Renal cortex interstitium (tissue), 11 donors: ENCODE measurements at regions not wholly inside any gene's neighbourhood (a gene's known extent, or its start where the extent isn't known, plus 50 kb on each side); places are given as distances from the start of the nearest gene placed in this dataset.
A peak's percentile ranks its signal among the peaks of the same experiment; 100 is the strongest.
"Not testable (repeated sequence)": the region's sequence is repeated elsewhere in the genome, so short reads cannot be mapped to it uniquely, and the experiment has no call there.

ENCODE experiments used
- DNase-seq, 11 donors: peaks; one replicate each; pipeline ENCODE4 v3.0.0-alpha.2; 2013; ENCODE audit warnings: low read depth in 9 of 11, low spot score in 4 of 11; ENCODE audit errors: extremely low read depth in 1 of 11

DNA sequence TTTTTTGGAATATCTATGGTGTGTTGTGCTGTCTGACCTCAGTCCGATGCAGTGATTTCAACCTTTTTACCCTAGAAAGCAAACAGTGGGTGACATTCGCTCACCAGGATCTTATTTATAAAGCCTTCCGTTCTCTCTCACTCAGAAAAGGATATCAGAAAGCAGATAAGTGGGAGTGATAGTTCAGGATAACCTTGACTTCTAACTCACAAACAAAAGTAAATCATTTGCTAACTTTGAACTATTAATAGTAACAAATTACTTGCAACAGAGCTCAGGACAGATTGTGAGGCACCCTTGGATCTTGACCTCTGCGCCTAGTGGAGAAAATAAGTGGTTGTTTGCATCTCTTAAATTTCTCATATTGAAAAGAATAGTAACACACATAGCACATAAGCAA is 637.1 kb upstream of the CITED2 start:
- peak in 3 of 11 donors; percentile 11 to 25 (median 23) for DNase-seq

DNA sequence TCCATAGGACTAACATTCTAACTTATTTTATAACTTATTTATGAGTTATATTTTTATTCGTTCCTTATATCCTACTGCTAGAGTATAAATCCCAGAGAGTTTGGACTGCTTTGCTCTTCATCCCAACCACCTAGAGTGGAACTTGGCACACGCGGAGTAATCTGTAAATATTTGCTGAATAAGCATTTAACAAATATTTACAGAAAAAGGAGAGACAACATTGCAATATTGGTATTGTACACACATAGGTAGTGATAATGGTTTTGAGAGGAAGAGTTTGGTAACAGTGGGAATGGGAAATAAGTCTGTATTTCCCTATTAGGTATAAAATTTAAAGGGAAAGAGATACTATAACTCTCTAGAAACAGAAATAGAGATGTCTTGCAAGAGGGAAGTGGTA is 634.8 kb upstream of the CITED2 start:
- no peak for DNase-seq

- DNase-seq, result no peak
Measured at GRCh38 chr6:140007525-140007924, 633.1 kb upstream of the CITED2 start.

DNA sequence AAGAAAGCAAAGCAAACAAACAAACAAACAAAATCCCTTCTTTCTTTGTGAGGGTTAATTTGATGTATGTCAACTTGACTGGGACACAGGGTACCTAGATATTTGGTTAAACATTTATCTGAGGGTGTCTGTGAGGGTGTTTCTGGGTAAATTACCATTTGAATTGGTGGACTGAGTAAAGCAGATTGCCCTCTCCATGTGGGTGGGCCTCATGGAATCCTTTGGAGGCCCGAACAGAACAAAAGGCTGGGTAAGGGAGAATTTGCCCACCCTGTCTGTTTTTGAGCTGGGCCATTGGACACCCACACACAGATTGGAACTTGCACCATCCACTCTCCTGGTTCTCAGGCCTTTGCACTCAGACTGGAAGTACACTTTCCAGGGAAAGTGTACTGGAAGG is 628.8 kb upstream of the CITED2 start:
- no peak for DNase-seq

DNA sequence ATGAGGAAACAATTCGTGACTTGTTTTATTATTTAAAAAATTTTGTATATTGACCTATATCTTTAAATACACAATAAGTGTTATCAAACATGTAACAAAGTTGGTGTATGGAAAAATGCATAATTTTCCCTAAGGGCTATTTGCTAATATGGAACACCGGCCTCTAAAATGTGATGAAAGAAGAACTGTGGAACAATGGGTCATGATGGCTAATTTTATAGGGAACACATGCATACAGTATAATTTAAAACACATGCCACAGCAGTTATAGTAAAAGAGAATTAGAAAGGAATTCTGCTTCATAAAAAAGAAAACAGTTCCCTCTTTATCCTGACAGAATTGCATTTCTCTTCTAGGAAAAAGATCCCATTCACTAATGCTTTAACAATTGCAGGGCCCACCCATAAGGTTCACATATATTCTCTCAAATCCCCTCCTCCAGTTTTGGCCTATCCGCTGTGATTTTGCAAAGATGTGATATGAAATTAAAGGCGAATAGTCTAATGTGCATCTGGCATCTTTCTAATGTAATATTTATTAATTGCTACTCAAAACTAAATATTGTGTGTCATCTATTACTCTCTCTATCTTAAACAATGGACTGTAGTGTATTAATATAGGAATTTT is 628.1 kb upstream of the CITED2 start:
- no peak for DNase-seq

DNA sequence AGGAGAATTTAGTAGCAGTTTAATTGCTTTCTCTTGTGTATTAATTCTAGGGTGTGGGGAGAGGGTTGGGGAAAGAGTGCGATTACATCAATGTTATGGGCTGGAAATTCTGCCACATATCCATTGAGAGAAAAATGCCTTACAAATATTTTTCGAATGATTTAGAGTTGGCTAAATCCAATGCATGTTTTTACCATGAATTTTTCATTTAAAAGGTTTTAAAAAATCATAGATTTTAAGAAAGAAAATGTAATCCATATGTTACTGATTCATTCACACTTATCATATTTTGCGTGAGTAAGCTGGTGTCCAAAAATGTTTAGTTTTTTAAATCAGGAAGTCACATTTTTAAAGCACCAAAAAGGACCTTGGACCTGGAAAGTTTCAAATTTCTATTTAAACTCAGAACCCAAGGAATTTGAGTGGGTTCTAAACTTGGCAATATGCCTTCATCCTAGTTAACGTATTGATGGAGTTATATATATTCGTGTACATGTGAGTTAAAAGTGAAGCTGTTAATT is 627.4 kb upstream of the CITED2 start:
- no peak for DNase-seq

DNA sequence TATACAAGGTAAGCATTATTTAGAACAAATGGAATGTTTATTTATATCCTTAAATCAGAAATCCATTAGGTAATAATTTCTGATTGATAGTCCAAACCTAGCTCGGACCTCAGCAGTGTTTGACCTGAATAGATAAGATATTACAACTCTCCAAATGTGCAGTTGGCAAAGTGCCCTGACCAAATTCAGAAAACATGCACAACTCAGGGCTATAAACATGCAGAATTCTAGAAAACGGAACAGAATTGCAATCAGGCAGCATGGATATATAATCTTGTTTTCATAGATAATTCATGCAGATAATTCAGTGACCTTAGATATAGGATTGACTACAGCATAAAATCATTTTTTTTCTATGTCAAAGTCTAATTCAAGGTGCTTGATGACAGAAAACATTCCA is 626.6 kb upstream of the CITED2 start:
- no peak for DNase-seq

GRCh38 chr6:139999661-140000060 is 625.2 kb upstream of the CITED2 start:
- not testable (repeated sequence) for DNase-seq

DNA sequence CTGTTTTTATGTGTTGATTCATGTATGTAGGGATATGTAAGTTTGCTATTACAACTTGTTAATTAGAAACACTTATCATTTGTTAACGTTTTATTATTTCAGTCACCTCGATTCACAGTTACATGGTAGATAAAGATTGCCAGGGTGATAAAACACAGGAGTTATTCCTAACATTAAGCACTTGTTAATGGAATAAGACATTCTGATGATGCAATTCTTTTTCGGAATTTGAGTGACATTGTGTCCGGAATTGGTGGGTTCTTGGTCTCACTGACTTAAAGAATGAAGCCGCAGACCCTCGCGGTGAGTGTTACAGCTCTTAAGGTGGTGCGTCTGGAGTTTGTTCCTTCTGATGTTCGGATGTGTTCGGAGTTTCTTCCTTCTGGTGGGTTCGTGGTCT is 624.0 kb upstream of the CITED2 start:
- DNase-seq, result not testable (repeated sequence)

DNA sequence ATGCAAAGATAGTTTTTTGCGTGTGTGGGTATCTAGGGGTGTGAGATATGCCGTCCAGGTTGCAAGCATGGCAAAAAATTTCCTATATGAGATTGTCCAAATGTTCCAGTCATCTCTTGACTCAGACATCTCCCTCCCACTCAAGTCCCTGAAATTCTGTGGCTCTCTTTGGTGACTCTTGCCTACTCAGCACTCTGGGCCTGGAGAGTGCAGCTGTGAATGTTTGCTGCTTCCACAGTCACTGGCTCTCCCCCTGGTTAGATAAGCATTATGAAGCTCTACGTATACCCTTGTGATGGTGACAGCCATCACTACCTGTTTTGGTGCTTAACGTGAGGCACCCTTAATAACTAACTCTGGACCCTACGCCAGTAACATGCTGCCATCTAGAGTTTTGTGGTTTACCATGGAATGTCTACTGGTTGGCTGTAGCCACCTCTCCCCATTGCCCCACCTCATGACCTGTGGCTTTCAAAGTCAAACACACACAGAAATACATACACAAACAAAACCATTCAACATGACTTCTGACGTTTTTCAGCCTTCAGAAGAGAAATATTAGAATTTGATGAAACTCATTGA is 621.9 kb upstream of the CITED2 start:
- no peak for DNase-seq

- DNase-seq, result no peak
Measured at GRCh38 chr6:139994998-139995397, 620.5 kb upstream of the CITED2 start.

GRCh38 chr6:139990856-139991465 is 616.5 kb upstream of the CITED2 start:
- DNase-seq, result no peak

- no peak for DNase-seq
Measured at GRCh38 chr6:139990026-139990686, 615.7 kb upstream of the CITED2 start.

GRCh38 chr6:139988685-139989084 is 614.2 kb upstream of the CITED2 start:
- no peak for DNase-seq

- no peak for DNase-seq
Measured at GRCh38 chr6:139987091-139987490, 612.6 kb upstream of the CITED2 start.

DNA sequence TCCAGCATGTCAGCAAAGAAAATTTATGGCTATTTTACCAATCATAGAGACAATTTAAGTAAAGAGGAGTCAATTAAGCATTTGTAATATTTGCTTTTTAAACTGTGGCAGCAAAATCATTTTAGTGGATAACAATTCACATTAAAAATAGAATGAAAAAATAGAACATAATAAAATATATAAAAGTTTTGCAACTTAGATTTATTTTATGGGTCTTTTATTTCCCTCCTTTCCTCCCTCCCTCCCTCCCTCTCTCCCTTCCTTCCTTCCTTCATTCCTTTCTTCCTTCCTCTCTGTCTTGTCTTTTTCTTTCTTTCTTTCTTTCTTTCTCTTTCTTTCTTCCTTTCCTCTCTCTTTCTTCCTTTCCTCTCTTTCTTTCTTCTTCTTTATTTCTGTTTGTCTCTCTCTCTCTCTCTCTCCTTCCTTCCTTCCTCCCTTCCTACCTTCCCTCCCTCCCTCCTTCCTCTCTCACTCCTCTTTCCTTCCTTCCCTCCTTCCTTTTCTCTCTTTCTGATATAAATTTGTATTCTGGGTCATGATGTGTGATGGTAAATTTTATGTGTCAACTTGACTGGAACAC is 610.9 kb upstream of the CITED2 start:
- DNase-seq, result no peak

DNA sequence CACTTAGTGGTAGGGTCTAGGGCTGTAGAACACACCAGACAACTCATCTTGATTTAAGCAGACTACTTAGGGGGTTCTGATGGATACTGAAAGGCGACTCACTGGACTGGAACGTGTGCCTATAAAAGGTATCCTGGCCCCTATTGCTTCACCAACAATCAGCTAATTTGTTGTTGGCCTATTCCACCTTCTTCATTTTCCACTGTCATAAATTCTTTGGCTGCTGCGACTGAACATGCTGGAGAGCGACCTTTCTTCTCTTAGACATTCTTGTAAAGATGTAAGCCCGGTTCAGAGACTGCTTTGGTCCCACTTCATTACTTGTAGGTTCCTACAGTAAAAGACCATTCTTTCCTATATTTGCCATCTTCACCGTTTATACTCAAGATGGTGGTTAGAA is 609.9 kb upstream of the CITED2 start:
- DNase-seq, result no peak

DNA sequence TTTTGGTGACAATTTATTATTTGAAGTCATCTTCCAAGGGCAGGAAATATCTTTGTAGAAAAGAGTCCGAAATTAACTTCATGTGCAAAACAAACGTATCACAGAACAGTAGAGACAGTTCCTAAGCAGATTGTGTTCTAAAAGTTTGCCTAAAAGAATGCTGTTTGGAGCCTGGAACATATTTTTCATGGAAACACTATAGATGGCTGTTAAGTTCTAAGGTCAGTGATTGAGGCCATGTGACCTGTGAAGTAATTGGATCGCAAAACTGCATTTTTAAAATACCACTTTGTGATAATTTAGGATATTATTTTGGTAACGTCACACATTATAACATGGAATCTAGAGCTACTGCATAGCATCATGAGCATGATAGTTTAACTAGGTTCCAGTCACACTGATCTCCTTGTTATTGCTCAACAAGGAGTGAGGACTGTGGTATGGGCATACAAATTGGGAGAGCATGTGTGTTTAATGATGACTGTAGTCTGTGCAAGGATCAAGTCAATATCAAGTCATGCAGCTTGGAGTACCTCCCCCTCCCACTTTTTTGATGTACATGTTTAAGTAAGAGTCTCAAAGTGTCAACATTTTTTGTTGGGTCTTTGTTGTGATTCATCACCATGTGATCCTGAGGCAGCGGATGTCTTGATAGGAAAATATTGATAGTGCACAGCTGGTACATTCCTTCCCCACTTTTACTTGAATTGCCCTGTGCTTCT is 609.3 kb upstream of the CITED2 start:
- no peak for DNase-seq

GRCh38 chr6:139982652-139983295 is 608.3 kb upstream of the CITED2 start:
- no peak for DNase-seq
